HG02970 (cell line): ENCODE measurements at regions not wholly inside any gene's neighbourhood (a gene's known extent, or its start where the extent isn't known, plus 50 kb on each side); places are given as distances from the start of the nearest gene placed in this dataset.

Source experiments
- ATAC-seq: cut with Tn5 transposase; IDR thresholded peaks from one replicate; pipeline ENCODE4 v1.9.1; 2021; ENCODE audit warnings: mild to moderate bottlenecking, moderate library complexity, moderate number of reproducible peaks; ENCODE audit not compliant: unreplicated experiment, low FRiP score

DNA sequence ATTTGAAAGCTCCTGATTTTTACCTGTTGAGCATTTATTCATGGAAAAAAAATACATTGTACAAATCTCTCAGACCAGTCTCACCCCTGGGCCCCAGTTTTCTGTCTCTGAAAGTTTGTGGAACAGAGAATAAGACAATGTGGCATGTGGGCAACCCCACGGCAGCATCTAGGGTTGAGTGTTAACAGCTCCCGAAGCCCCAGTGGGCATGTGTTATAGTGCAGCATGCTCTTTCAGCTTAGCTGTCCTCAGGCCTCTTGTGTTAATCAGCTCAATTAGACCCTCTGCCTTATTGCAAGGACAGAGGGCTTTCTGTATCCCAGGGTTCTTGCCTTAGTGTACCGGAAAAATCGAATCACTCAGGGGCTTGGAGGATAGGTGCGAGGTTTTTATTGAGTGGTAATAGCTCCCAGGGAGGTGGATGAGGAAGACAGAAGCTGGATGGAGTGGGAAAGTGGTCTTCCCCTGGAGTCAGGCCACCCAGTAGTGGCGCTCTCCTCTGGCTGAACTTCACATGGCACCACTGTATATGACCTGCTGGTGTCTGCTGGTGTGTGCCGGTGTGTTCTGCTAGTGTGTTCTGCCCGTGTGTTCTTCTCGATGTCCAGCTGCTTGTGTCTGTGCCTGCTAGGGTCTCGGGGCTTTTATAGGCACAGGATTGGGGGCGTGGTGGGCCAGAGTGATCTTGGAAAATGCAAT is 382.8 kb downstream of the EPM2A start:
- no peak for ATAC-seq

DNA sequence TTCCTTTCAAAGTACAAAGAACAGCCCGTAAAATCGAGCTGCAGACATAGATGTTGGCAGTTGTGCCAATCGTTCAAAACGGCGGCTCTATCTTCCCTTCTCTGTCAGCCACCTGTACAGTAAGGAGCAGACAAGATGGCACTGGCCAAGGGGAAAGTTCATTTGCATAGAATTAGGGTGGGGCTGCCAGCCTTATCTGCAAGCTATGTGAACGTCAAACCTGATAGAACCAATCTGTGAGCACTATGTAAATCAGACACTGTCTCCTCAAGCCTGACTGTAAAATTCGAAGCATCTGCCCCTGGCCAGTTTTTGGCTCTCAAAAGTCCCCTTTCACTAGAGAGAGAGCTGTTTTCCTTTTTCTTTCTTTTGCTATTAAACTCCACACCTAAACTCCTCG is 374.5 kb downstream of the EPM2A start:
- no peak for ATAC-seq

DNA sequence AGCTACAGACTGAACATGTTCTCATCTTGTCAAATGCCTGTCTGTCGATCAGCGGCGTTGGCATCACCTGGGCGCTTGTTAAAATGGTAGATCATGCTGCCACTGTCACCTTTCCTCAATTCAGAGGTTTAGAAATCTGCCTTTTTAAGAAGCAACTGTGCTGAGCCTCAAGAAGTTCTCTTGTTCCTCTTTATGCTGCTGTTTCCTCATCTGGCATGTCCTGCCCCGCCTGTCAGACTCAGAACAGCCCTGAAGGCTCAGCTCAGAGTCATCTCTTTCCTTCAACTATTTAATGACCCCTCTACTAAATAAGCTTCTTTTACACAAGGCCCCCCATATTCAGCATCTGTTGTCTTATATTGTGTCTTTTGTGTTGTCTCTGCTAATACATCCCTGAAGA is 368.2 kb downstream of the EPM2A start:
- no peak for ATAC-seq

DNA sequence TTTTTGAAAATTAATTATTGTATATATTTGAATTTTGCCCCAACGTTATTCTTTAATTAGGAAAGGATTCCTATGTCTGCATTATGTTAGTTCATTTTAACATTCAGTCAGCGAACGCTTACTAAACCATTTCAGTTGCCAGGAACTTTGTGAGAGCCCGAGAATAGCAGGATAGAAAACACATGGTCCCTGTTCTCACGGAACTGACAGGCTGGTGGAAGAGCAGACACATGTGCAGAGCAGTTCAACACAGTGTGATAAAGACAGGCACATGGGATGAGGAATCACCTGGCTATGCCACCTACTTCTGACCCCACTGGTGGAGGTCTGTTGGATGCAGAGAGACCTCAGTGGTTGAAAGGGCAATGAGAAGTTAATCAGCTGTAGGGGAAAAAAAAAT is 367.2 kb downstream of the EPM2A start:
- ATAC-seq = no peak

DNA sequence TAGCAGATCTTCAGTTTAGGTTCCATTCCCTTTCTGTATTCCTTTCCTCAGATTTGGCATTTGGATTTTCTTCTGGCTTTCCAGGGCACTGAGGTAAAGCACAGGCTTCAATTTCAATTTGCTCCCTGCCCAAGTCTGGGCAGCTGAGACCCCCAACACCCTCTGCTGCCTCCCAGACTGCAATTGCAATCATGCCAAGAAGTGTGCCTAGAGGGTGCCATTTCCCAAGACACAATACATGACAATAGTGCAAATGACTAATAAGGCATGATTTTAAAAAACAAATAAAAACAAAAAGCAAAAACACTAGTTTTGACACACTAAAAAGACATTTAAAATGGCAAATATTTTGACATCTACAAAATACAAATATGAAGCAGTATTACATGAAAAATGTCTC is 364.8 kb downstream of the EPM2A start:
- no peak for ATAC-seq

DNA sequence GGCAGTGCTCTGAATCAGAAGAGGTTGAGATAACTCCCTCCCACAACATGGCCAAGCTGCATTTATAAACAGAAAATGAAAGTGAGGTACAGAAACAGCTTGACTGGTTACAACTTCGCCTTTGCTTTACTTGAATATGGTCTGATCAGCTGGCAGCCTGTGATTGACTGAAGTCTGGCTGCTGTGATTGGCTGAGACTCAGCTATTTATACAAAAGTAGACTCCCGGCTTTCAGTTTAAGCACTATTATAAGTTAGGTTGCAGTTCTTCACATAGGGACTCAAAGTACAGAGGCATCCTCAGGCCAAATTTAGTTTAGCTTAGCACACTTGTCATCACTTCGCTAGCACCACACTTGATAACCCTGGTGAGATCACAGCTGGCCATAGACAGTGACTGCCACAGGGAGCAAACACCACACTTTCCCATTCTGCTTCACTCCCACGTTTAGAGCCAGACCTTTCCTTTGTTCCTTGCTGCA is 362.6 kb downstream of the EPM2A start:
- ATAC-seq = peak; percentile 95

DNA sequence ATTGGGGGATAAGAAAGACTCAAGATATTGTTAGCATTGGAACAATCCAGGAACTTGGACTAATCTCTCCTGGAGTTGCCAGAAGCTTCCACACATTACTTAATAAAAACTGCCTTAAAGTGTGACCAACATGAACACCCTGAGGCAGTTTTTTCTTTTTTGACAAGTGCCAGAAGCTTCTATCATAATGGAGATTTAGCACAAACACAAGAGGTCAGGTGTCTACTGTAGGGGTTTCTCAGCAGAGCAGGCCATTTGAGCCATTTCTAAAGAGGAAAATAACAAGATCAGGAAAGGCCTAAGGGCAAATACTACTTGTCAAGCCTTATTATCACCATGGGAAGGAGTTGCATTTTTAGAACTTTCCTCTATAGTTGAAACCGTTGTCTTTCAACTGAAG is 361.5 kb downstream of the EPM2A start:
- ATAC-seq = no peak

DNA sequence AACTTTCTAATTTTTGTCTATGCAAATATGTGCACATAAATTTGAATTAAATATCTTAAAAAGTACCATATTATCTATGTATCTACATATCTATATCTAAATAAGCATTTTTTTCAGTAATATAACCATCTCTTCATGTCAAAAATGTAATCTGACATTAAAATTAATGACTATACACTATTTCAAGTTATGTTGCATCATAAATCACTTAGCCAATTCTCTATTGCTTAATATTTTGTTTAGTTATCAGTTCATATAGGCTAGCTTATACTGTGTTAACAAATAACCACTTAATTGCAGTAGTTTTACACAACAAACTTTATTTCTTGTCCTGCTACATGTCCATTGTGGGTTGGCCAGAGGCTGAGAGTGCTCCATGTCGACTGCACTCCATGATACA is 360.8 kb downstream of the EPM2A start:
- no peak for ATAC-seq

DNA sequence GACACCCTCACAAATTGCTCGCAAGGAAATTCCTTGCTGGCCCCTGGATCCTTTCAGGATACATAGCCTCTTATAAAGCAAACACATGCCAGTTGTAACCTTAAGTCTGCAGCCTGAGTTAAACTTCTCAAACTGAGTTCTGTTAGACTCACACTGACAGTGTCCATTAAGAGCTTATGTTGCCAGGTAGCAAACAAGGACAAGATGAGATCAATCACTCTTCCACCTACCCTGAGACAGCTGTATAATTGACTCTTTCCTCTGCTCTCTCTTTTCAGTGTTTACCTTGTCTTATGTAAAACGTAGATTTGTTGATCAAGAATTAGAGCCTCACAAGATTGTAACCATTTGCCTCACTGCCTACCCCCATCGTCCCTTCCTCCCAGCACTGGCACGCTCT is 359.8 kb downstream of the EPM2A start:
- ATAC-seq = no peak

DNA sequence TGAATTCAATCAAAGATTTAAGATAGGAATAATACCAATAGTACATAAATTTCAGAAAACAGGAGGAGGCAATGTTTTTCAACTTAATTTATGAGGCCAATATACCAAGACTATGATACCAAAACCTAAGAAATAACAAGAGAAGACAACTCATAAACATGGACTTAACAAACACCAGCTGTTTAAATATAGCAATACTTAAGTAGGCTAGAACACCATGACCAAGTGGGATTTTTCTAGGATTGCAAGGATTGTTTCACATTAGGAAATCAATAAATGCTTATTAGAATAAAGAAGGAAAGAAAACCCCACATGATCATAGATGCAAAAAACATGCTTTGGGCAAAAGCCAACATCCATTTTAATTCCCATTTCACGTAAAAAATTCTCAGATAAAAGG is 355.1 kb downstream of the EPM2A start:
- ATAC-seq = no peak

DNA sequence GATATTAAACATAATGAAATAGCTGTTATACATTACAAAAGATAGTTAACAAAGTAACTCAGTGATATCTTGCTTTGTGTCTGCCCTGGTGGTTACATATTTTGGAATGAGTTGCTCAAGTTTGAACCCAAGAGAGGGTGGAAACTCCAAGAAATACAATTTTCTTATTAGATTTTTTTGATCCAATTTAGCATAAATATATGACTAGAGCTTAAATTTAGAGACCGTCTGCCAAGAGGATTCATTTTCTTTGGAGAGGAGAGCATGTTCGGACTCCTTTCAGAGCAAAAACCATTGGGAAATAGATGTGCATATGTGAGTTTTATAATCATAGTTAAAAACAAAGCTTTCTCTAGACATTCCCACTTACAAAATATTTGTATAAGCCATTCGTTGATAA is 353.4 kb downstream of the EPM2A start:
- no peak for ATAC-seq

DNA sequence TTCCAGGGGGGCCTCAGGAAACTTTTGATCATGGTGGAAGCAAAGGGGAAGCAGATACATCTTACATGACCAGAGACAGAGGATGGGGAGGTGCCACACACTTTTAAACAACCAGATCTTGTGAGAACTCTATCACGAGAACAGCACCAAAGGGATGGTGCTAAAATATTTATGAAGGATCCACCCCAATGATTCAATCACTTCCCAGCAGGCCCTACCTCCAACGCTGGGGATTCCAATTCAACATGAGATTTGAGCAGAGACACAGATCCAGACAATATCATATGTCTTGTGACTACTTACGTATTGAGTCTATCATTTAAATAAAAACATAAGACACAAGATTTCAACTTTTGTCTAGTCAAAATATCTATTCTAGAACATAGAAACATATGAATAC is 351.9 kb downstream of the EPM2A start:
- no peak for ATAC-seq

DNA sequence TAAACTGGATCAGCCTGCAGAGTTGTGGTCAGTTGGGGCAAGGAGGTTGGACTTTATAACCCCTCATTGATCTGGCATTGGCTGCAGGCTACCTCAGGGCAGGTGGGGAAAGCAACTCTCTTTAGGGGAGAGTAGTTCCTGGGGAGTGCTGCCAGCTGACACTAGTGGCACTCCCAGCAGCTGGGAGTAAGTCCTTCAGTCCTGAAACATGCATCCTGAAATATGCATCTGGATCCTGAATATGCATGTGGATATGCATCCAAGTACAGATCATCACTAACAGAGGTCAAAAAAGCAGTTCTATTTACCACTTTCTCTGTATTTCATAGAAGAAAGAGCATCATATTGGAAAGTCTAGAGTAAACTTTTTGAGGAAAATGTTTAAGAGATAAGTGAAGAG is 350.8 kb downstream of the EPM2A start:
- no peak for ATAC-seq

DNA sequence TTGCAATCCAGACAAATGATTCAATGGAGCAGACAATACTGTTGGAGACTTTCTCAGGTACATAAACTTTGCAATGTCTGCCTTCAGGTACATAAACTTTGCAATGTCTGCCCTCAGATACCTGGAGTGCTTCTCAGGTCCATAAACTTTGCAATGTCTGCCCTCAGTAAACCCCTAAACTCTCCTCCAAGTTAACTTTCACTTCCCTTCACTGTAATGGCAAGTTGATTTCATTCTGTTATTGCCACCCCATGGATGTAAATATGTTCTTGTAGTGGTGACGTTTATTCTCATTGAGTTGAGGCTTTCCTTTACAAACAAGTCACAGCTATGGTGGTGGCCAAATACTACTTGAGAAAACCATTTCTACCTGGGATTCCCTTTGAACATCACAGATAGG is 338.8 kb downstream of the EPM2A start:
- ATAC-seq = no peak

DNA sequence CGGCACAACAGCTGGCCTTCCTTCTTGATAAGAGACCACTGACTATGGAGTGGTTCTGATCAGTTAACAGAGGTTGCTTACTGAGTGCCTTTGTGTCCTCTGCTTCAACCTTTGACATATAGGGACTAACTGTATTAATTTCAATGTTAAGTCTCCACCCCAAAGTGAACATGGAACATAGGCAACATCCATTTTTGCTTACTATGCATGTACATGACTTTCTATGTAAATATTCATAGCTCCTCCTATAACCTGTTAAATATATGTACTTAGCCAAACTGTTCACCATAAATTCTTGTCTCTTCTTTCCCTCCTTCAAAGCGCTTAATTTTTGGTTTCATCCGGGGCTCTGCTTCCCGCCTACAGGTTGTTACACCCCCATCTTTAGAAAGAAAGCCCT is 334.8 kb downstream of the EPM2A start:
- ATAC-seq = no peak

DNA sequence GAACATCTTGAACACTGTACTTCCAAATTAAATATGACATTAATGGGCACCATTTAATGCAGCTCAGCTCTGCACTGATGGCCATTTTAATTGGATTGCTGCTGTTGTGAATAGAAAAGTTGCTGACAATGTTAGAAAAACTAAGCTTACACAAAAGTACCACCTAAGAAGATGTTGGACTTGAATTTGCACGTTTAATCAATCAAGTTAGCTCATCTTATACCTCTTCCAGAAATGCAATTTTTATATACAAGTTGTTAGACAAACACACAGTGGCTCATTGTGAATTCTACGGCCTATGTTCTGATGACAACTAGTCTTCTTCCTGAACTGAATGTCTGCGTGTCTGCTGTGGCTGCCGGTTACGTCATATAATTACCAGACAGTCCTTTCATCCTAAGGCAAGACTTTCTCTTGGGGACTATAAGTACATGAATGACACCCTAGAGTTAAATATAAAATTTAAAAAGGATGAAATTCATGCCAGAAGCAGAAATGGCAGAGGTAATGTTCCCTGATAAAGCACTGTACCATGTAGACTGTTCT is 330.2 kb downstream of the EPM2A start:
- ATAC-seq = no peak

DNA sequence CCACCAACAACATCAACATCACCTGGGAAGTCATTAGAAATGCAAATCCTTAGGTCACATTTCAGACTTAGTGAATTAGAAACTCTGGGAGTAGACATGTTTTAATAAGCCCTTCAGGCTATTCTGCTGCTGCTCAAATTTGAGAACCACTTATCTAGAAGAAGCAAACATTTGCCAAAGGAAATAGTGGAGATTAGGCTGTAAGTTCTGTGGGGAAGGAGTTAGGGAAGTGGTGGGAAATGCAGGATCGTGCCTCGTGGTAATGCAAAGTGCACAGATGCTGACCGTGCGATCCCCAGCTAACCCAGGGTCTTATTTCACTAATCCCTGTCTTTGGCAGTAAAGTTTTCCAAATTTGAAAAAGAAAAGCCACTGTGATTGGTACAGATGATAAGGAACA is 328.5 kb downstream of the EPM2A start:
- ATAC-seq = no peak

DNA sequence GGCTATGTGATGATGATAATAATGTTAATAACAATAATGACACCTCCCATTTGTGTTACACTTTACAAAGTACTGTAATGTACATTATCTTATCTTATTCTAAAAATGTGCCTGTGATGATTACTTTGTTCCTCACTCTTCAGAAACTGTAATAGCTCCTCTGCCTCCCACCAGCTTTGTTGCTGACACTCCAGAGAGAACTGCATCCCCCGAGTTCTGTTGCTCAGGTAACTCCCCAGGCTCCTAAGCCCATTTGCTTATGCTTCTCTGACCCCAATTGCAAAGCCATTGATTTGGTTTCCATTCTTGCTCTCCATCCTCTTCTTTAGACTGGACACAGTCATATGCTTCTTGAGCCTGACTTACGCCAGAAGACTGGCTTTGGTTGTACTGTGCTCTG is 319.7 kb downstream of the EPM2A start:
- no peak for ATAC-seq

DNA sequence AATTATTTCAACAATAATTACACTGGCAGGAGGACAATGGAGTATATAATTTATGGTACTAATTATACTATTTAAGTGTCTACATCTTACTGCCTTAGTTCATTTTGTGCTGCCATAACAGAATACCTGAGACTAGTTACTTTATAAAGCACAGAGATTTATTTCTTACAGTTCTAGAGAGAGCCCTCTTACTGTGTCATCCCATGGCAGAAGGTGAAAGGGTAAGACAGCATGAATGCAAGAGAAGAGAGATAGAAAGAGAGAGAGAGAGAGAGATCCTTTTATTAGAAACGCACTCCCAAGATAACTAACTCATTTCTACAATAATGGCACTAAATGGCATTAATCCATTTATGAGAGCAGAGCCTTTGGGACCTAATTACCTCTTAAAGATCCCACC is 314.7 kb downstream of the EPM2A start:
- no peak for ATAC-seq

DNA sequence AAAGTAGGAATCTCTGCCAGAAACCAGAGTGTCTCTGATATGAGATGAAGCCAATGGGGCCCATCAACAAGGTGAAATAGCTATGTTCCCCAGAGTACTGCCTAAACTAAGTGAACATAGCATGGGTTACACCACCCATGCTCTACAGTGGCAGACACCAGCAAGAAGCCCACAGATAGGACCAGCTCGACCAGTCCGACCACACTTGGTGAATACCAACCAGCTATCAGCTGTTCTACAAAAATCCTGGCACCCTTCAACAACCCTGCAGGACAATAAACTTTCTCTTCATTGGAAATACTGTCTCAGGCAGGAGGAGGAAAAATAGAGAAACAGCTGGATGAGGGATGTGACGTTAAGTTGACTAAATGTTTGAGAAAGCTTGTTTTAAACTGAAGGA is 311.4 kb downstream of the EPM2A start:
- ATAC-seq = no peak

DNA sequence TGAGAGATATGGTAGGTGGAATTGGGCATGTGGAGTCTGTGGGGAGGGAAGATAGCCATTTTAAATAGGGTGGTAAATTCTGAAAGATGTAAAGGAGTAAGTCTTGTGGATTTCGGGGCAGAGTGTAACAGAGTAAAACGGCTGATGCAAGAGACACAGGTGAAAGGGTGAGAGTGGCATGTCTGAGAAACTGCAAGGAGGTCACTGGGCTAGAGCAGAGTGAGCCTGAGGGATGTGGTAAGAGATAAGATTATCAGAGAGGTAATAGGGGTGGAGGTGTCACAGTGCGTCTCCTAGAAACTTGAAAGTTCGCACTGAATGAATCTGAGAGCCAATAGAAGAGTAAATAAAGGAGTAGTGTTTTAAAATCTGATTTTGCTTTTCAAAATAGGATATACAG is 308.1 kb downstream of the EPM2A start:
- ATAC-seq = no peak

DNA sequence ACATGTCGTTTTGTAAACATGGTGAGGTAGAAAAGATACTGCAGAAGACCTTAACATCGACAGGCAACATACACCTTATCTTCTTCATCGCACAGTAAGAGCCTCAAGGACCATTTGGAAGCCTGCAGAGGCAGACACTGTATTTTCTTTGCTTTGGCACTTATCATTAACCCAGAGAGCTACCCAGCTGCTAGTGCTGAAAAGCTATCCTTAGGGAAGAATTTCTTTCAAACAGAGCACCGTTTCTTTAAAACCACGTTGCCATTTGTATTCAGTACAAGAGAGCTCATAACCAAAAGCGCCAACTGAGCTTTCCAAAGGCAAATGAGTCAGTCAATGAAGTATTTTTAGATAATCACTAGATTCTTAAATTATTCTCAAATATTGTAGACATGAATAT is 306.6 kb downstream of the EPM2A start:
- ATAC-seq = no peak

DNA sequence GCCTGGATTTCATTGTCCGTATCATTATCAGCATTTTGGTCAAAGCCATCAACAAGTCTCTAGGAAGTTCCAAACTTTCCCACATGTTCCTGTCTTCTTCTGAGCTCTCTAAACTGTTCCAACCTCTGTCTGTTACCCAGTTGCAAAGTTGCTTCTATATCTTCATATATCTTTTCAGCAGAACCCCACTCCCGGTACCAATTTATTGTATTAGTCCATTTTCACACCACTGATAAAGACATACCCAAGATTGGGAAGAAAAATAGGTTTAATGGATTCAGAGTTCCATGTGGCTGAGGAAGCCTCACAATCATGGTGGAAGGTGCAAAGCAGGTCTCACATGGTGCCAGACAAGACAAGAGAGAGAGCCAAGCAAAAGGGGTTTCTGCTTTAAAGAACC is 293.2 kb downstream of the EPM2A start:
- no peak for ATAC-seq
